ENCODE measurements at regions not wholly inside any gene's neighbourhood (a gene's known extent, or its start where the extent isn't known, plus 50 kb on each side); places are given as distances from the start of the nearest gene placed in this dataset.

GRCh38 chr17:70916469-70916868 lies 747.1 kb downstream of the KCNJ2 start:
- no peaks in the 10 kb centered on the region for H3K9me3 ChIP-seq (replicated peaks; ENCODE audit: control insufficient read depth, insufficient read depth, low read length)
- no peaks in the 10 kb centered on the region for H3K27me3 ChIP-seq (ENCODE audit: control insufficient read depth in 2 of 2, insufficient read depth in 2 of 2, low read length in 2 of 2)
- BruUV-seq (replicated peaks), result no TSS peak
- no peak for TF ChIP-seq JUN (IDR thresholded peaks at IDR 0.05; ENCODE audit: borderline replicate concordance, insufficient read depth, insufficient read length, low read depth)
- no peak for TF ChIP-seq POLR2AphosphoS5 (IDR thresholded peaks at IDR 0.05; ENCODE audit: insufficient read depth, low read depth, low read length)
- TF ChIP-seq FOS (IDR thresholded peaks at IDR 0.05; ENCODE audit: borderline replicate concordance, insufficient read depth, low read length), result no peak
- TF ChIP-seq MAX (IDR thresholded peaks at IDR 0.05; ENCODE audit: insufficient read depth, insufficient read length), result no peak
- POLR2A ChIA-PET, result no interaction called here
- CTCF ChIA-PET, result no interaction called here
- H3K4me2 ChIP-seq (ENCODE audit: insufficient read depth, low read length), result no peak overlapping the region
- no peak overlapping the region for H3K27ac ChIP-seq (ENCODE audit: insufficient read depth, low read depth, low read length)
- no peak overlapping the region for H3K4me3 ChIP-seq (replicated peaks in 1 of 3; ENCODE audit: insufficient read depth in 1 of 3, low read depth in 1 of 3, low read length in 3 of 3)
- no peak overlapping the region for H3K9ac ChIP-seq (replicated peaks; ENCODE audit: extremely low read depth, insufficient read depth, low read length)
- H3K79me2 ChIP-seq (ENCODE audit: control insufficient read depth, insufficient read depth, low read length), result no peaks in the 10 kb centered on the region
- FAIRE-seq, result no peak
- DNase-seq (ENCODE audit: low read depth, low spot score), result no peak
- dilution Hi-C loops (cut with MboI; ENCODE audit: extremely low pct_ligation_motif_present, low sequenced_read_pairs), result no loop called here
- no peak overlapping the region for H2AFZ ChIP-seq (ENCODE audit: low read depth, low read length)
- no peaks in the 10 kb centered on the region for H3K9me1 ChIP-seq (replicated peaks; ENCODE audit: control insufficient read depth, extremely low read depth, insufficient read depth, low read length)
- no peaks in the 10 kb centered on the region for H4K20me1 ChIP-seq (replicated peaks; ENCODE audit: control insufficient read depth, extremely low read depth, insufficient read depth, low read length)
- H3K4me1 ChIP-seq (ENCODE audit: control insufficient read depth, extremely low read depth, insufficient read depth, low read length), result no peaks in the 10 kb centered on the region
- H3K36me3 ChIP-seq (ENCODE audit: control insufficient read depth in 2 of 2, extremely low read depth in 1 of 2, insufficient read depth in 2 of 2, low read length in 2 of 2), result no peaks in the 10 kb centered on the region
- intact Hi-C loops (cut with micrococcal nuclease), result no loop called here

- TF ChIP-seq MAX (IDR thresholded peaks at IDR 0.05; ENCODE audit: insufficient read depth, insufficient read length), result no peak
- TF ChIP-seq POLR2AphosphoS5 (IDR thresholded peaks at IDR 0.05; ENCODE audit: insufficient read depth, low read depth, low read length), result no peak
- no peak for FAIRE-seq
- H4K20me1 ChIP-seq (replicated peaks; ENCODE audit: control insufficient read depth, extremely low read depth, insufficient read depth, low read length), result no peaks in the 10 kb centered on the region
Measured at GRCh38 chr17:70919241-70919640, 749.9 kb downstream of the KCNJ2 start.

More at GRCh38 chr17:70919241-70919640, 749.9 kb downstream of the KCNJ2 start:
- intact Hi-C loops (cut with micrococcal nuclease) (no loop called here), dilution Hi-C loops (cut with MboI; ENCODE audit: extremely low pct_ligation_motif_present, low sequenced_read_pairs) (no loop called here)
- Histone ChIP-seq H3K4me1 (ENCODE audit: control insufficient read depth, extremely low read depth, insufficient read depth, low read length) (no peaks in the 10 kb centered on the region), H3K9me1 (replicated peaks; ENCODE audit: control insufficient read depth, extremely low read depth, insufficient read depth, low read length) (no peaks in the 10 kb centered on the region), H2AFZ (ENCODE audit: low read depth, low read length) (no peak overlapping the region), H3K4me2 (ENCODE audit: insufficient read depth, low read length) (no peak overlapping the region), H3K36me3 (ENCODE audit: control insufficient read depth in 2 of 2, extremely low read depth in 1 of 2, insufficient read depth in 2 of 2, low read length in 2 of 2) (no peaks in the 10 kb centered on the region), H3K4me3 (replicated peaks in 1 of 3; ENCODE audit: insufficient read depth in 1 of 3, low read depth in 1 of 3, low read length in 3 of 3) (no peak overlapping the region), H3K9me3 (replicated peaks; ENCODE audit: control insufficient read depth, insufficient read depth, low read length) (peaks cover 4% of the 10 kb centered on the region), H3K9ac (replicated peaks; ENCODE audit: extremely low read depth, insufficient read depth, low read length) (no peak overlapping the region), H3K79me2 (ENCODE audit: control insufficient read depth, insufficient read depth, low read length) (no peaks in the 10 kb centered on the region), H3K27ac (ENCODE audit: insufficient read depth, low read depth, low read length) (no peak overlapping the region), H3K27me3 (ENCODE audit: control insufficient read depth in 2 of 2, insufficient read depth in 2 of 2, low read length in 2 of 2) (no peaks in the 10 kb centered on the region)
- ChIA-PET POLR2A (no interaction called here), CTCF (no interaction called here)
- no peak for DNase-seq (ENCODE audit: low read depth, low spot score)
- BruUV-seq (replicated peaks), result no TSS peak

All from endothelial cell of umbilical vein (primary cell).